ENCODE measurements at regions not wholly inside any gene's neighbourhood (a gene's known extent, or its start where the extent isn't known, plus 50 kb on each side); places are given as distances from the start of the nearest gene placed in this dataset.

DNA sequence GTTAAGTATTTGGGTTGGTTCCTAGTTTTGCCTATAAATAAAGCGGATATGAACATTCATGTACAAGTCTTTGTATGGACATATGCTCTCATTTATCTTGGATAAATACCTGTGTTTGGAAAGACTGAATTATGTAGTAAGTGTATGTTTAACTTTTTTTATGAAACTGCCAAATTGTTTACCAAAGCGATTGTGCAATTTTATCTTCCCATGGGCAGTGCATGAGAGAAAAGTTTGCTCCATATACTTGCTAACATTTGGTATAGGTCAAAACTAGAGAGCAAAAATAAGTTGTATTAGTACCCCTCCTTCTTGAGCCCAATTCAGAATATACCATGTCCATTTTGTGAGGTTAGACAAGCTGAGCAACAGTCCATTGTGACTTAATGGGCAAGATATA, 502.6 kb downstream of the SQOR start:
- TF ChIP-seq, protein P1, sequence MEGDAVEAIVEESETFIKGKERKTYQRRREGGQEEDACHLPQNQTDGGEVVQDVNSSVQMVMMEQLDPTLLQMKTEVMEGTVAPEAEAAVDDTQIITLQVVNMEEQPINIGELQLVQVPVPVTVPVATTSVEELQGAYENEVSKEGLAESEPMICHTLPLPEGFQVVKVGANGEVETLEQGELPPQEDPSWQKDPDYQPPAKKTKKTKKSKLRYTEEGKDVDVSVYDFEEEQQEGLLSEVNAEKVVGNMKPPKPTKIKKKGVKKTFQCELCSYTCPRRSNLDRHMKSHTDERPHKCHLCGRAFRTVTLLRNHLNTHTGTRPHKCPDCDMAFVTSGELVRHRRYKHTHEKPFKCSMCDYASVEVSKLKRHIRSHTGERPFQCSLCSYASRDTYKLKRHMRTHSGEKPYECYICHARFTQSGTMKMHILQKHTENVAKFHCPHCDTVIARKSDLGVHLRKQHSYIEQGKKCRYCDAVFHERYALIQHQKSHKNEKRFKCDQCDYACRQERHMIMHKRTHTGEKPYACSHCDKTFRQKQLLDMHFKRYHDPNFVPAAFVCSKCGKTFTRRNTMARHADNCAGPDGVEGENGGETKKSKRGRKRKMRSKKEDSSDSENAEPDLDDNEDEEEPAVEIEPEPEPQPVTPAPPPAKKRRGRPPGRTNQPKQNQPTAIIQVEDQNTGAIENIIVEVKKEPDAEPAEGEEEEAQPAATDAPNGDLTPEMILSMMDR (conservative IDR thresholded peaks at IDR 0.05 in 1 of 2, IDR thresholded peaks at IDR 0.05 in 1 of 2; ENCODE audit: extremely low read depth in 1 of 2, insufficient read depth in 1 of 2, low read depth in 1 of 2, low read length in 2 of 2) = no peak
- TF ChIP-seq EZH2 (IDR thresholded peaks at IDR 0.05; ENCODE audit: borderline replicate concordance, low read length) = no peak
